ENCODE measurements at regions not wholly inside any gene's neighbourhood (a gene's known extent, or its start where the extent isn't known, plus 50 kb on each side); places are given as distances from the start of the nearest gene placed in this dataset.

DNA sequence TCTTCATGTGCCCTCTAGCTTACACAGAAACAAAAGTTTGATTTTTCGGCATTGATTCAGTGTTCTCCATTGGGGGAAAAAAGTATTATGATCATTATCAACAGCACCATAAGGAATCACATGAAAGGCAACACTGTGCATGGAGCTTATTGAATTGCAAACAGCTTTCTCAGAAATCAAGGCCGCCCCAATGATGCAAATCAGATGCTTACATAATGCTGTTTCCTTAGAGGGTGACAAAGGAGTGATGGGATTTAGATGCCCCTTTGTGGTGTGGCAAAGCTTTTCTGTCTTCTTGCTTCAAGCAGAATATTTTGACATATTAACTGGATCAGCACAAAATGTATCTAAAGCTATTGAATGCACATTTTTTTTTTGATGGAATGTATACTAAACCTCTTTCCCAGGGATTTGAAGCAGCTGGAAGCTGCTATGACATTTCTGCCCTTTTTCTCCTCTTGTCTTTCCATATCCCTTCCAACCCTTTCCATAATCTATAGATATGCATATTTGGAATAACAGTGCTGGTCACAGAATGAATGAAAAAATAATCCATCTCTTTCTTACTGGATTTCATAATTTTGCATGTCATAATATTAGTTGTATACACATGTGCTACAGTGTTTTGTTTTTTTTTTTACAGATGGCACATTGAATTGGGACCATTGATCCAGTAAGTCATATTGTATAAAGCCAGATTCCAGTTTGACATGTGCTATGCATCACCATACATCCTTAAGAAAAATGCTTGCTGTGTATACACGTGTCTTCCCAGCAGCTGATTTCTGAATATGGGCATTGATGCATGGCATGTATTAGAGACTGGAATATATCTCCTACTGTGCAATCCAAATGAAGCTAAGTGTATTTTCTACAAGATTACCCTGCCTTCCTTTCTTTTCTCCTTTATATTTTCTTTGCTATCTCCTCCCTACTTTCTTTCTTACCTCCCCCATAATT, 259.7 kb upstream of the DCN start:
- TF ChIP-seq TAF1 (IDR thresholded peaks at IDR 0.05; ENCODE audit: low read depth, low read length) = no peak
- no peak for TF ChIP-seq POLR2AphosphoS5 (IDR thresholded peaks at IDR 0.05; ENCODE audit: low read depth, low read length)
- TF ChIP-seq POLR2A (IDR thresholded peaks at IDR 0.05; ENCODE audit: low read depth, low read length) = no peak
- no peak for TF ChIP-seq SPI1 (IDR thresholded peaks at IDR 0.05; ENCODE audit: low read depth, low read length)
- no peak for TF ChIP-seq PAX5 (IDR thresholded peaks at IDR 0.05; ENCODE audit: insufficient read depth, low read length, severe bottlenecking)

Data from GM12891 (cell line).